ENCODE measurements at regions not wholly inside any gene's neighbourhood (a gene's known extent, or its start where the extent isn't known, plus 50 kb on each side); places are given as distances from the start of the nearest gene placed in this dataset.
"Not testable (repeated sequence)": the region's sequence is repeated elsewhere in the genome, so short reads cannot be mapped to it uniquely, and the experiment has no call there.

- Histone ChIP-seq H3K27ac (no peak overlapping the region), H3K9me3 (ENCODE audit: insufficient read depth, low read depth) (no peaks in the 10 kb centered on the region), H4K20me1 (ENCODE audit: insufficient read depth) (no peaks in the 10 kb centered on the region), H3K9me2 (ENCODE audit: insufficient read depth) (no peaks in the 10 kb centered on the region), H3K79me2 (ENCODE audit: low read depth) (no peaks in the 10 kb centered on the region), H3K27me3 (ENCODE audit: insufficient read depth, low read depth) (no peaks in the 10 kb centered on the region), H3F3A (ENCODE audit: insufficient read depth, low read depth) (no peaks in the 10 kb centered on the region), H3K4me3 (no peak overlapping the region), H3K36me3 (ENCODE audit: low read depth) (no peaks in the 10 kb centered on the region), H3K4me2 (no peak overlapping the region), H2AFZ (no peak overlapping the region), H3K4me1 (replicated peaks; ENCODE audit: insufficient read depth) (no peaks in the 10 kb centered on the region)
- TF ChIP-seq EZH2 (IDR thresholded peaks at IDR 0.05; ENCODE audit: low read depth): no peak
- TF ChIP-seq CTCF (conservative IDR thresholded peaks at IDR 0.05): no peak
- POLR2A ChIA-PET (ENCODE audit: unreplicated experiment): no interaction called here
- CTCF ChIA-PET: no interaction called here
- DNase-seq: no peak
- intact Hi-C loops (cut with micrococcal nuclease; ENCODE audit: unreplicated experiment): no loop called here
- BruUV-seq (replicated peaks): no TSS peak
Measured at GRCh38 chr3:154829929-154830328, 250.2 kb upstream of the MME start.

GRCh38 chr3:154819491-154819890, 260.6 kb upstream of the MME start:
- DNase-seq: no peak
- ChIA-PET POLR2A (ENCODE audit: unreplicated experiment) (no interaction called here), CTCF (no interaction called here)
- Histone ChIP-seq H2AFZ (no peak overlapping the region), H3K4me3 (no peak overlapping the region), H4K20me1 (ENCODE audit: insufficient read depth) (no peaks in the 10 kb centered on the region), H3K4me2 (no peak overlapping the region), H3K27ac (no peak overlapping the region), H3K27me3 (ENCODE audit: insufficient read depth, low read depth) (no peaks in the 10 kb centered on the region), H3F3A (ENCODE audit: insufficient read depth, low read depth) (no peaks in the 10 kb centered on the region), H3K4me1 (replicated peaks; ENCODE audit: insufficient read depth) (no peaks in the 10 kb centered on the region), H3K9me3 (ENCODE audit: insufficient read depth, low read depth) (no peaks in the 10 kb centered on the region), H3K36me3 (ENCODE audit: low read depth) (no peaks in the 10 kb centered on the region), H3K9me2 (ENCODE audit: insufficient read depth) (no peaks in the 10 kb centered on the region), H3K79me2 (ENCODE audit: low read depth) (no peaks in the 10 kb centered on the region)
- TF ChIP-seq EZH2 (IDR thresholded peaks at IDR 0.05; ENCODE audit: low read depth): no peak
- TF ChIP-seq CTCF (conservative IDR thresholded peaks at IDR 0.05): no peak
- BruUV-seq (replicated peaks): no TSS peak
- intact Hi-C loops (cut with micrococcal nuclease; ENCODE audit: unreplicated experiment): no loop called here

GRCh38 chr3:154818676-154819255, 261.4 kb upstream of the MME start:
- H3K27ac ChIP-seq: no peak overlapping the region
- no TSS peak for BruUV-seq (replicated peaks)
- no peaks in the 10 kb centered on the region for H3K9me3 ChIP-seq (ENCODE audit: insufficient read depth, low read depth)
- intact Hi-C loops (cut with micrococcal nuclease; ENCODE audit: unreplicated experiment): no loop called here
- H2AFZ ChIP-seq: no peak overlapping the region
- H3K4me1 ChIP-seq (replicated peaks; ENCODE audit: insufficient read depth): no peaks in the 10 kb centered on the region
- TF ChIP-seq CTCF (conservative IDR thresholded peaks at IDR 0.05) (no peak), EZH2 (IDR thresholded peaks at IDR 0.05; ENCODE audit: low read depth) (no peak)
- POLR2A ChIA-PET (ENCODE audit: unreplicated experiment): no interaction called here
- H3K27me3 ChIP-seq (ENCODE audit: insufficient read depth, low read depth): no peaks in the 10 kb centered on the region
- H3F3A ChIP-seq (ENCODE audit: insufficient read depth, low read depth): no peaks in the 10 kb centered on the region
- no peak overlapping the region for H3K4me2 ChIP-seq
- no peaks in the 10 kb centered on the region for H3K79me2 ChIP-seq (ENCODE audit: low read depth)
- no peak overlapping the region for H3K4me3 ChIP-seq
- no peaks in the 10 kb centered on the region for H4K20me1 ChIP-seq (ENCODE audit: insufficient read depth)
- DNase-seq: no peak
- H3K9me2 ChIP-seq (ENCODE audit: insufficient read depth): no peaks in the 10 kb centered on the region
- CTCF ChIA-PET: no interaction called here
- H3K36me3 ChIP-seq (ENCODE audit: low read depth): no peaks in the 10 kb centered on the region

GRCh38 chr3:154810017-154810416, 270.1 kb upstream of the MME start:
- H3F3A ChIP-seq (ENCODE audit: insufficient read depth, low read depth); H3K4me3 ChIP-seq; intact Hi-C loops (cut with micrococcal nuclease; ENCODE audit: unreplicated experiment); POLR2A ChIA-PET (ENCODE audit: unreplicated experiment); CTCF ChIA-PET; H4K20me1 ChIP-seq (ENCODE audit: insufficient read depth); H3K9me3 ChIP-seq (ENCODE audit: insufficient read depth, low read depth); DNase-seq; H3K4me1 ChIP-seq (replicated peaks; ENCODE audit: insufficient read depth); H3K9me2 ChIP-seq (ENCODE audit: insufficient read depth); H3K27me3 ChIP-seq (ENCODE audit: insufficient read depth, low read depth); H3K4me2 ChIP-seq; H3K36me3 ChIP-seq (ENCODE audit: low read depth); BruUV-seq (replicated peaks); H3K79me2 ChIP-seq (ENCODE audit: low read depth); H2AFZ ChIP-seq; H3K27ac ChIP-seq: not testable (repeated sequence)

All from PC-9 (cell line).